ENCODE measurements at regions not wholly inside any gene's neighbourhood (a gene's known extent, or its start where the extent isn't known, plus 50 kb on each side); places are given as distances from the start of the nearest gene placed in this dataset.

DNA sequence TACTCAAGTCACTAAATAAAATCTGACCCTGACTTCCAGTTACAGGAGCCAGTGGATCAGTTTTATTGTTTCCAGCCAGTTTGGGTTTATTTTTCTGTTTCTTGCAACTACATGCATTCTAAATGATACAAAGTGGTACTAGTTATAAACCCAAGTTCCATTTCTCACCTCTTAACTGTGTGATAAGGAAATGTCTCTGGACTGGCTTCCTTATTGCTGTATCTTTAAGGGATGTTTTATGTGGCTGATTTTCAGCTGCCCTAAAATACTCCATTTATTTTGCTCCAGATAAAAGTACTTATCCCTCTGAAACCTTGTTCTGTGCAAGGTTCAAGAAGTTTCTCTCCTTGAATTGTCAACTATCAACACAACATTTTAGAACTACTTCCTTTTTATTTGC lies 107.9 kb upstream of the DLX2 start:
- TF ChIP-seq, protein P1, sequence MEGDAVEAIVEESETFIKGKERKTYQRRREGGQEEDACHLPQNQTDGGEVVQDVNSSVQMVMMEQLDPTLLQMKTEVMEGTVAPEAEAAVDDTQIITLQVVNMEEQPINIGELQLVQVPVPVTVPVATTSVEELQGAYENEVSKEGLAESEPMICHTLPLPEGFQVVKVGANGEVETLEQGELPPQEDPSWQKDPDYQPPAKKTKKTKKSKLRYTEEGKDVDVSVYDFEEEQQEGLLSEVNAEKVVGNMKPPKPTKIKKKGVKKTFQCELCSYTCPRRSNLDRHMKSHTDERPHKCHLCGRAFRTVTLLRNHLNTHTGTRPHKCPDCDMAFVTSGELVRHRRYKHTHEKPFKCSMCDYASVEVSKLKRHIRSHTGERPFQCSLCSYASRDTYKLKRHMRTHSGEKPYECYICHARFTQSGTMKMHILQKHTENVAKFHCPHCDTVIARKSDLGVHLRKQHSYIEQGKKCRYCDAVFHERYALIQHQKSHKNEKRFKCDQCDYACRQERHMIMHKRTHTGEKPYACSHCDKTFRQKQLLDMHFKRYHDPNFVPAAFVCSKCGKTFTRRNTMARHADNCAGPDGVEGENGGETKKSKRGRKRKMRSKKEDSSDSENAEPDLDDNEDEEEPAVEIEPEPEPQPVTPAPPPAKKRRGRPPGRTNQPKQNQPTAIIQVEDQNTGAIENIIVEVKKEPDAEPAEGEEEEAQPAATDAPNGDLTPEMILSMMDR (IDR thresholded peaks at IDR 0.05; ENCODE audit: insufficient read depth, low read depth, low read length): no peak
- H3K4me3 ChIP-seq (ENCODE audit: low read depth, low read length): no peak overlapping the region
- DNase-seq (ENCODE audit: low read depth): no peak

DNA sequence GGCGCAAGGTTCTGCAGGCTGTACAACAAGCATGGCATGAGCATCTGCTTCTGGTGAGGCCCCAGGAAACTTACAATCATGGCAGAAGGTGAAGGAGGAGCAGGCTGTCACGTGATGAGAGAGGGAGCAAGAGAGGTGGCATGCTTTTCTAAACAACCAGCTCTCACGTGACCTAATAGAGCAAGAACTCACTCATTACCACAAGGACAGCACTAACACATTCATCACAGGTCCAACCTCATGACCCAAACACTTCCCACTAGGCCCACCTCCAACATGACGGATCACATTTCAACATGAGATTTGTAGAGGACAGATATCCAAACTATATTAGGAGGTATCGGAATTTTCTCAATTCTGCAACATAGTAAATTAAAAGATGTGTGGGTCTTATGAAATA lies 108.8 kb upstream of the DLX2 start:
- H3K4me3 ChIP-seq (ENCODE audit: low read depth, low read length): no peak overlapping the region
- TF ChIP-seq, protein P1 (IDR thresholded peaks at IDR 0.05; ENCODE audit: insufficient read depth, low read depth, low read length): no peak
- DNase-seq (ENCODE audit: low read depth): no peak

DNA sequence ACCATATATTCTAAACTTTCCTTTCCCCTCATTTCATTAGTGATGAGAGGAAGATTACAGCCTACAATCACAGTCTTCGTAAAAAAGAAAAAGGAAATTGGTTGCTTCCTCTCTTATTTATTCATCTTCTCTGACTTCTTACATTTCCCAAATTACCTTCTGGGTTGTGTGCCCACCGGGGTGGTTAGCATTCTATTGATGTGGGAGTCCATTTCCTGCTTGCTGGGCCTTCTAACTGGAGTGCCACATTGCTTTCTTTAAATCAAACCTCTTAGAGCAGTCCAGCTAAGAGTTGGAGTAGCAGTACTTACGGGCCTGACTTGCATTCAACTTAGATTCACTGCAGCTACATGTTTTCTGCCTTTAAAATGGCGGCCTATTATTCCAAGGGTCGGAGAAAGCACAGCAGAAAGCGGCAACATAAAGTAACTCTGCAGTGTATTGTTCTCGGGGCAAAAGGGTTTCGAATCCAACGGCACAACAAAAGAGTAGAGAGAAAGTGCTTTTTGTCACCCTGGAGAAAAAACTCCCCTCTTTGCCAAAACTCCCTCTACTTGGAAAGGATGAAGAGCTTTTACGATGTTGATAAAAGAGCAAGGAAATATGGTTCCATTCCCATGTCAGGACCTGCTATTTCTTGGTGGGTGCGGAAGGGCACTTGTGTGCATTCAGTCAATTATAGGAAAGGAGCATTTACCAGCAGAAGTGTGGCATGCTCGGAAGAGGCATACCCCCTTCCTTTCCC lies 110.6 kb upstream of the DLX2 start:
- no peak for DNase-seq (ENCODE audit: low read depth)
- TF ChIP-seq, protein P1 (IDR thresholded peaks at IDR 0.05; ENCODE audit: insufficient read depth, low read depth, low read length): no peak
- H3K4me3 ChIP-seq (ENCODE audit: low read depth, low read length): no peak overlapping the region

DNA sequence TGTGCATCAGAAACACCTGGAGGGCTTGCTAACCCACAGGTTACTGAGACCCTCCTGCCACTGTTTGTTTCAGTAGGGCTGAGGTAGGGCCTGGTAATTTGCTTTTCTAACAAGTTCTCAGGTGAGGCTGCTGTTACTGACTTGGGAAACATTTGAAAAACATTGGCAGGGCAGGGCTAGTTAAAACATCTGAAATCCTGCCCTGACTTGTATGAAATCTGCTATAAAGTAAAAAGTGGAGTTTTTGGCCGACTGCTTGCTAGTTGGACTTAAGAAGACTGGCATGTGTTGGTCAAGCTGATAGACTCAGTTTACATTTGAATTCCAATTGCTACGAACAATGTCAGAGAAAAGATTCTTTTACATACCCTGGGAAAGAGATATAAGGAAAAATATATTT lies 111.6 kb upstream of the DLX2 start:
- H3K4me3 ChIP-seq (ENCODE audit: low read depth, low read length): no peak overlapping the region
- TF ChIP-seq, protein P1 (IDR thresholded peaks at IDR 0.05; ENCODE audit: insufficient read depth, low read depth, low read length): no peak
- DNase-seq (ENCODE audit: low read depth): no peak

DNA sequence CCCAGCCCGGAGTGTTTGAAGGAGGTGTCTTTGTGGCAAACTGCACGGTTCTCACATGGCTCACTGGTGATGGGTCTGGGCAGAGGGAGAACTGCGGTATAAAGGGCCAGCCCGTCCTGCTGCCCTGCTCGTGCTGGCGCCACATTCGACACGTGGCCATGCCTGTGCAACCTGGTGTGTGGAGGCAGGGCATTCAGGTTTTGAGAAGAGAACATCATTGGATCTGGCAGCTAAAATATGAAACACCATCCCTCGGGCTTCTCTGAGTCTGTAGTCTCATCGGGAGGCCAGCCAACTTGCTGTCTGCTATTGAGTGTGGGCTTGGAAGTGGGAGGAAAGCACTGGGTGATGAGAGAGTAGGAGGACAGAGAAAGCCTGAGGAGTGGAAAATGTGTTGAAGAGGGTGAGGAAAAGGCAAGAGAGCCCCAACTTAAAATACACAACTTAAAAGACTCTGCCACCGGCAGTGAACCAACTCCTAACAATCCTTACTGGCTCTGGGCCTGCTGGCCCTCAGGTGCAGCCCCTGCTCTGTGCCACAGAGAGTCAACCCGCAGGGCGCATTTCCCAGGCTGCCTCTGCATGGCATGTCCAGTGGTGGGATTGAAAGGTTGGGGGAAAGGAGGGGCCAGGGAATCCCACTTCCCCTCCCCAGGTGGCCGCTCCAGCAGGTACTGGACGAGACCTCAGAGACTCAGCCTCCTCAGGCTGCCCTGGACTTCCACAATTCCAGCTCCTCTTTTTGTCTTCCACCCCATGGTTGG lies 112.7 kb upstream of the DLX2 start:
- TF ChIP-seq, protein P1 (IDR thresholded peaks at IDR 0.05; ENCODE audit: insufficient read depth, low read depth, low read length): no peak
- H3K4me3 ChIP-seq (ENCODE audit: low read depth, low read length): no peak overlapping the region
- peak; percentile 25 for DNase-seq (ENCODE audit: low read depth)

DNA sequence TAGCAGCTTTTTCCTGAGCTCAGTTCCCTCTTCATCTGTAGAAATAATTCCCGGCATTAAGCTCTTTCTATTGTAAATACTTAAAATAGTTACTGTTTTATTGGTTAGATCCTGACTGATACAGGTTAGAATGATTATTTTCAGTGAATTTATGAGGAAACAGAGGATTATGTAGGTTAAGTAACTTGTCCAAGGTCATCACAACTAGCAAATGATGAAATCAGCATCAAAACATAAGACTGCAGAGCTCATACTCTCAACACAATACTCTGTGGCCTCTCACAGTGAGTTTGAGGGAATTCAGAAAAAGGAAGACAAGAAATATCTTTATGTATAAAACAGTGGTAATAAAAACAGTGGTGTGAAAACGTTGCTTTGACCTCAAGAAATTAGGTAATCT lies 113.2 kb upstream of the DLX2 start:
- no peak overlapping the region for H3K4me3 ChIP-seq (ENCODE audit: low read depth, low read length)
- TF ChIP-seq, protein P1 (IDR thresholded peaks at IDR 0.05; ENCODE audit: insufficient read depth, low read depth, low read length): no peak
- peak; percentile 70 for DNase-seq (ENCODE audit: low read depth)

Measured in fibroblast of villous mesenchyme (primary cell).